Thyroid gland (tissue), 4 donors: ENCODE measurements at regions not wholly inside any gene's neighbourhood (a gene's known extent, or its start where the extent isn't known, plus 50 kb on each side); places are given as distances from the start of the nearest gene placed in this dataset.

Experiments
- DNase-seq, 2 donors: peaks; one replicate each; pipeline ENCODE4 v3.0.0-alpha.2; 2019
- H3K27ac ChIP-seq, 3 donors: fragments of 200-600 bp; sonication (generic); 1 replicate in 2 of 3; 2 replicates in 1 of 3; pipeline ENCODE4 v1.5.1; 2016 to 2019; ENCODE audit warnings: mild to moderate bottlenecking in 1 of 3, moderate library complexity in 1 of 3
- H3K27me3 ChIP-seq: fragments of 200-600 bp; sonication (generic); one replicate; pipeline ENCODE4 v1.5.1; 2019
- H3K36me3 ChIP-seq, 2 donors: fragments of 200-600 bp; sonication (generic); one replicate each; pipeline ENCODE4 v1.5.1; 2016 to 2019
- H3K4me1 ChIP-seq, 2 donors: fragments of 200-600 bp; sonication (generic); one replicate each; pipeline ENCODE4 v1.5.1; 2017 to 2019
- H3K4me3 ChIP-seq, 3 donors: fragments of 200-600 bp; sonication (generic); replicated peaks in 1 of 3; 1 replicate in 2 of 3; 2 replicates in 1 of 3; pipeline ENCODE4 v1.5.1; 2016; ENCODE audit warnings: mild to moderate bottlenecking in 1 of 3
- H3K9me3 ChIP-seq: fragments of 200-600 bp; sonication (generic); one replicate; pipeline ENCODE4 v1.5.1; 2017
- POLR2A ChIP-seq, 2 donors: fragments of 450-650 bp; IDR thresholded peaks; one replicate each; pipeline ENCODE4 v1.6.1; 2017; ENCODE audit warnings: antibody characterized with exemption in 2 of 2, mild to moderate bottlenecking in 2 of 2, moderate library complexity in 1 of 2
- WGBS, 2 donors: methylation state at CpG; one replicate each; pipeline ENCODE4 v1.1.5; 2017; 5-methylcytosine and 5-hydroxymethylcytosine counted together
- intact Hi-C: fragments of 100-400 bp; cut with DNase I; formaldehyde crosslinking; loops from one replicate; pipeline ENCODE4 v1.15.1; 2023
- TF ChIP-seq, protein P1 (sequence below), 6 experiments: fragments of 200-600 bp in 3 of 6; fragments of 450-650 bp in 3 of 6; sonication (generic) in 3 of 6; IDR thresholded peaks; one replicate each; pipeline ENCODE4 v1.5.1; 2016 to 2019; ENCODE audit warnings: antibody characterized with exemption in 6 of 6, mild to moderate bottlenecking in 2 of 6, inconsistent platforms in 1 of 6, moderate library complexity in 1 of 6

DNA sequence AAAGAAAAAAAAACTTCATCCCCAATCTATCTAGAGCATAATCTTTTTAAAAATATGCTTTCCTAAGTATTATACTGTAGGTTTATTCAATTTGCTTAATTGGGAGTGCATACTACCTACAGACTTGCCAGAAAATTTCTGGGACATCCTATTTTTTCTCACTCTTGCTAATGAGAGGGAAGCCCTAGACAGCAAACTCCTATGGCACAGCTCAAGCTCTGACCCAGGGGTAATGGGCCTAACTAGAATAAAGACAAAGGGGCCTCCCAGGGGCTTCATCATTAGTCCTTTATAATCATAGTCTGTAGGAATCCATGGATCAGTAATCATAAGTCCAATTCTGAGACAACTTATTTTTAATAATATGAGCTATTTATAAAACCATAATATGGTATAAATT is 142.6 kb upstream of the ITGA4 start:
- no peak overlapping the region for H3K27ac ChIP-seq
- no peaks in the 10 kb centered on the region for H3K4me1 ChIP-seq
- no peak for DNase-seq
- no peaks in the 10 kb centered on the region for H3K9me3 ChIP-seq
- no peak for TF ChIP-seq POLR2A (IDR thresholded peaks at IDR 0.05)
- TF ChIP-seq, protein P1, sequence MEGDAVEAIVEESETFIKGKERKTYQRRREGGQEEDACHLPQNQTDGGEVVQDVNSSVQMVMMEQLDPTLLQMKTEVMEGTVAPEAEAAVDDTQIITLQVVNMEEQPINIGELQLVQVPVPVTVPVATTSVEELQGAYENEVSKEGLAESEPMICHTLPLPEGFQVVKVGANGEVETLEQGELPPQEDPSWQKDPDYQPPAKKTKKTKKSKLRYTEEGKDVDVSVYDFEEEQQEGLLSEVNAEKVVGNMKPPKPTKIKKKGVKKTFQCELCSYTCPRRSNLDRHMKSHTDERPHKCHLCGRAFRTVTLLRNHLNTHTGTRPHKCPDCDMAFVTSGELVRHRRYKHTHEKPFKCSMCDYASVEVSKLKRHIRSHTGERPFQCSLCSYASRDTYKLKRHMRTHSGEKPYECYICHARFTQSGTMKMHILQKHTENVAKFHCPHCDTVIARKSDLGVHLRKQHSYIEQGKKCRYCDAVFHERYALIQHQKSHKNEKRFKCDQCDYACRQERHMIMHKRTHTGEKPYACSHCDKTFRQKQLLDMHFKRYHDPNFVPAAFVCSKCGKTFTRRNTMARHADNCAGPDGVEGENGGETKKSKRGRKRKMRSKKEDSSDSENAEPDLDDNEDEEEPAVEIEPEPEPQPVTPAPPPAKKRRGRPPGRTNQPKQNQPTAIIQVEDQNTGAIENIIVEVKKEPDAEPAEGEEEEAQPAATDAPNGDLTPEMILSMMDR (IDR thresholded peaks at IDR 0.05), result no peak
- H3K4me3 ChIP-seq, result no peak overlapping the region
- H3K27me3 ChIP-seq, result no peaks in the 10 kb centered on the region
- intact Hi-C loops, result no loop called here
- H3K36me3 ChIP-seq, result no peaks in the 10 kb centered on the region

DNA sequence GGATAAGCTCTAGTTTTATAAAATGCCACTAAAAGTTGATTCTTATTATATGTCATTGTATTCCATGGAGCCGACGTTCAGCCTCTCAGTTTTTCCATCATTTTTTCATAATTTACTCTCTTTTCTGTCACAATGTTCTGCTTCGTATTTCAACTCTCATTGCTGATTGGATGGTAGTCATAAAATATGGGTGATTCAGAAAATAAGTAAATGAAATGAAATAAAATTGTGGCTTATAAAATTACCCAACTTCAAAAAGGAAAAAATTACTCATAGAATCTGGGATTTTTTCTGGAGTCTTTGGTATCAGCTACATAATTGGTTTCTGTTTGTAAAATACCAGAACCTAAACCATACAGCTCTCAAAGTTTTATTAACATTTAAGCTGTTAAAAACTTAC is 139.7 kb upstream of the ITGA4 start:
- no peak for TF ChIP-seq POLR2A (IDR thresholded peaks at IDR 0.05)
- TF ChIP-seq, protein P1 (IDR thresholded peaks at IDR 0.05), result no peak
- Histone ChIP-seq H3K4me1 (no peaks in the 10 kb centered on the region), H3K27me3 (no peaks in the 10 kb centered on the region), H3K36me3 (no peaks in the 10 kb centered on the region), H3K9me3 (no peaks in the 10 kb centered on the region), H3K27ac (no peak overlapping the region), H3K4me3 (no peak overlapping the region)
- no peak for DNase-seq
- 81 to 84% methylated on average over 3 of the region's 3 CpGs for WGBS, 2 donors
- intact Hi-C loops, result no loop called here

DNA sequence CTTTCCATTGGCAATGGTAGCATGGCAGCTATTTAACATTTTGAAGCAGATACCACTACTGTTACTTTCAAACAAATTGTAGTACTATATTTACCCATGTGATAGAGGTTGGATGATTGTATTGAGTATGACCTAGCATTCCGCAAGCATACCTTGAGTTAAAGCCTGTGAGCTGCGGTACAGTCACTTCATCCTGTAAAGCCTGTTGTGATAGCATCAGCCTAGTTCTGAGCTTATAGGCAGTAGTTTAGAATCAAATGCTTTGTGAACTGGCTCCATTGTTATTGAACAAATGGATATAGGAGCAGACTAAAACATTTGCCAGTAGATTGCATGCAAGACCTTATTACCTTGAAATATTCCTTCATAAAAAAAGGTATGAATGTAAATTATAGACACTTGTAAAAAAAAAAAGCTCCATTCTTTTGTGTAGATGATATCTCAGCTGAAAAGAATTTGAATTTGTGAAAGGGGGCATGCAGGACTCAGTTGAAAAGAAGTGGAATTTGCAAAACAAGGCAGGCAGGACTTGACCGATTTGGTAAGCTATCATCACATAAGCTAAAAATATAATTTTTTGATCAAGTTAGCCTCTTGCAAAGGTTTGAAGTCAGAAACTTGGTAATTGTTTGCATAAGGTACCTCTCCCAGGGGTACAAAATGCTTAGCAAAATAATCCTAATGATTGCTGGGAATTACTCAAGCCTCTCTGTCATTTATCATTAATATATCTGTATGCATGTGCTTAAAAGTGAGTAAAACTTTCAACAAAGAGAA is 138.5 kb upstream of the ITGA4 start:
- no peak overlapping the region for H3K27ac ChIP-seq
- no peaks in the 10 kb centered on the region for H3K4me1 ChIP-seq
- no peaks in the 10 kb centered on the region for H3K36me3 ChIP-seq
- H3K9me3 ChIP-seq, result no peaks in the 10 kb centered on the region
- intact Hi-C loops, result no loop called here
- no peak for DNase-seq
- TF ChIP-seq POLR2A (IDR thresholded peaks at IDR 0.05), result no peak
- no peaks in the 10 kb centered on the region for H3K27me3 ChIP-seq
- WGBS, 2 donors, result 89 to 95% methylated on average over 3 of the region's 3 CpGs
- no peak overlapping the region for H3K4me3 ChIP-seq

DNA sequence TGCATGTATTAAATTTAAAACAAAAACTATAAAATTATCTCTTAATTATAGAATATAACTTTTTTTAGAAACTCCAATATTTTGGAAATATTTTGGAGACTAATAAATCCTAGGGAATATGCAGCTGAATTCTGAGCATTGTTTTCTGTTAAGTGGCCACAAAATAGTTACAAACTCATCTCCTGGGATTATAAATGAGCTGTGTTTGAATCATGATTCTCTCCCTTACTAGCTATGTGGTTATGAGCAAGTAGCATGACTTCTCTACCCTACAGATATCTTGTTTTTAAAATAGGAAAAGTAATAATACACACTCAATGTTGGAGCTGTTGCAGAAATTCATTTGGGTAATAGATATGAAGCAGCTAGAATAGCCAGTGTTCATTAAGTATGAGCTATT is 137.9 kb upstream of the ITGA4 start:
- no peak for TF ChIP-seq POLR2A (IDR thresholded peaks at IDR 0.05)
- intact Hi-C loops, result no loop called here

DNA sequence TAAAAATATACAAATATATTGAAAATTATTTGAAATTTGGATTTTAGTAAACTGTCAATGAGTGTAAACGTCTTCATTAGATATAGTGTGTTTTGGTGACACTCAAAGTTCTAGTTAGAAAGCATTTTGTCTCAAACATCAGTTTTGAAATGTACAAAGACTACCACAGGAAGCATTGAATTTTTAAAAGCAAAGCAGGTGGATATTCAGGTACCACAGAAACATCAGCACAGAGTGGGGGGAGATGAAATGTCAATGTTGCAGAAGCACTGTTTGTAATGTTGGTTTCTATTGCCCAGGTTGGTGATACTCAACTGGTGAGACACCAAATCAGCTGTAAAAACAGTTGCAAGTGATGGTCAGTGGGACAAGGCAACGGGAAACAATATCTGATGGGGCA is 136.5 kb upstream of the ITGA4 start:
- no peak for TF ChIP-seq POLR2A (IDR thresholded peaks at IDR 0.05)
- TF ChIP-seq, protein P1 (IDR thresholded peaks at IDR 0.05), result no peak
- H3K9me3 ChIP-seq, result no peaks in the 10 kb centered on the region
- H3K36me3 ChIP-seq, result no peaks in the 10 kb centered on the region
- no peak overlapping the region for H3K4me3 ChIP-seq
- H3K27me3 ChIP-seq, result no peaks in the 10 kb centered on the region
- intact Hi-C loops, result no loop called here
- DNase-seq, result no peak
- no peak overlapping the region for H3K27ac ChIP-seq
- H3K4me1 ChIP-seq, result no peaks in the 10 kb centered on the region
- WGBS, 2 donors, result 82 to 83% methylated on average over 2 of the region's 2 CpGs

More for the DNA sequence above, 137.9 kb upstream of the ITGA4 start:
- no peaks in the 10 kb centered on the region for H3K27me3 ChIP-seq
- no peak overlapping the region for H3K27ac ChIP-seq
- no peaks in the 10 kb centered on the region for H3K9me3 ChIP-seq
- no peak overlapping the region for H3K4me3 ChIP-seq
- DNase-seq, result no peak
- no peaks in the 10 kb centered on the region for H3K36me3 ChIP-seq
- no peaks in the 10 kb centered on the region for H3K4me1 ChIP-seq

DNA sequence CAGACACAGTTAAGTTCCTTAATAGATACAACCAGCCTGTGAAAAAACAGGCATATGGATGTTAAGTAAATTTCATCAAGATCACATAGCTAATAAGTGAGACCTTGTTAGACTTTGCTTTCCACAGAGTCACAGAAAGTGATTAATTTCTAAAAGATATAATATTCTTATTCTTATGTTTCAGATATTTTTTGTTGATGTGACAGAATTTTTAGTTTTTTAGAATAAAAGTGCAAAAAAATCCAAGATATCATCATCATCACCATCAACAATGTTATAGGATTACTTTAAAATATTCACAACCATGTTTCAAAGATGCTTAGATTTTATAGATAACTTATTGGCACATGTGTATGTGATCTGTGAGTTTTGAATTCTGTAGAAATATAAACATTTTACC is 132.3 kb upstream of the ITGA4 start:
- Histone ChIP-seq H3K9me3 (no peaks in the 10 kb centered on the region), H3K36me3 (no peaks in the 10 kb centered on the region), H3K4me3 (no peak overlapping the region), H3K27me3 (no peaks in the 10 kb centered on the region), H3K4me1 (no peaks in the 10 kb centered on the region), H3K27ac (no peak overlapping the region)
- DNase-seq, result no peak
- TF ChIP-seq, protein P1 (IDR thresholded peaks at IDR 0.05), result no peak
- TF ChIP-seq POLR2A (IDR thresholded peaks at IDR 0.05), result no peak
- intact Hi-C loops, result no loop called here
